ENCODE measurements at regions not wholly inside any gene's neighbourhood (a gene's known extent, or its start where the extent isn't known, plus 50 kb on each side); places are given as distances from the start of the nearest gene placed in this dataset.

DNA sequence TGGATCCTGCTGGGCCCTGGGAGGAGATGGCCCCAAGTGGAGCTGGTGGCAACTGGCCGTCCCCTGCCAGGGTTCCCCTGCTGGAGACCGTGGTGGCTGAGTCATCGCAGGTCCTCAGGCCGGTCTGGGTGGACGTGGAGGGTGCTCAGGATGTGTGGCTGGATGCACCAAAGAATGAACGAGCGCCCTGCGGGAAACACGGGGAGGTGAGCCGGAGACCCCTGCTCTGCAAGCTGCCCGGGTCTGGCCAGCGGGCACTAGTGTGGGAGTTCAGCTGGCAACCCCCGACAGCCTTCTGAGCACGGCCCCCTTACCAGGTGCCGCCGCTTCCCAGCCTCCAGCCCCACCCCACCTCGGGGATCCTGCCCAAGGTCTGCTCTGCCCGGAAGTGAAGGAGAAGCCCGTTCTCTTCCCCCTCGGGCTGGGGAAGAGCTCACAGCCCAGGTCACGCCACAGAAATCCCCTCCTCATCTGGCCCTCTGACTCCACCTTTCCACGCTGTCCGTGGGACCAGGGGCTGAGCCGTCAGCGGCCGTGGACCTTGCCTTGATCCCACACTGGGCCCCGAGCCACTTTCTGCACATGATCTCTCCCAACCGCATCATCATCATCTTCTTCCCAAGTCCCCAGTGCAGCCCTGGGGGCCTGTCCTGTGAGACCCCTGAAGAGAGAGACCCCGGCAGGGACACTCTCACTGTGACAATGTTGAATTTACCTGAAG, 165.5 kb downstream of the KIF26A start (continued):
- TF ChIP-seq, protein P1, sequence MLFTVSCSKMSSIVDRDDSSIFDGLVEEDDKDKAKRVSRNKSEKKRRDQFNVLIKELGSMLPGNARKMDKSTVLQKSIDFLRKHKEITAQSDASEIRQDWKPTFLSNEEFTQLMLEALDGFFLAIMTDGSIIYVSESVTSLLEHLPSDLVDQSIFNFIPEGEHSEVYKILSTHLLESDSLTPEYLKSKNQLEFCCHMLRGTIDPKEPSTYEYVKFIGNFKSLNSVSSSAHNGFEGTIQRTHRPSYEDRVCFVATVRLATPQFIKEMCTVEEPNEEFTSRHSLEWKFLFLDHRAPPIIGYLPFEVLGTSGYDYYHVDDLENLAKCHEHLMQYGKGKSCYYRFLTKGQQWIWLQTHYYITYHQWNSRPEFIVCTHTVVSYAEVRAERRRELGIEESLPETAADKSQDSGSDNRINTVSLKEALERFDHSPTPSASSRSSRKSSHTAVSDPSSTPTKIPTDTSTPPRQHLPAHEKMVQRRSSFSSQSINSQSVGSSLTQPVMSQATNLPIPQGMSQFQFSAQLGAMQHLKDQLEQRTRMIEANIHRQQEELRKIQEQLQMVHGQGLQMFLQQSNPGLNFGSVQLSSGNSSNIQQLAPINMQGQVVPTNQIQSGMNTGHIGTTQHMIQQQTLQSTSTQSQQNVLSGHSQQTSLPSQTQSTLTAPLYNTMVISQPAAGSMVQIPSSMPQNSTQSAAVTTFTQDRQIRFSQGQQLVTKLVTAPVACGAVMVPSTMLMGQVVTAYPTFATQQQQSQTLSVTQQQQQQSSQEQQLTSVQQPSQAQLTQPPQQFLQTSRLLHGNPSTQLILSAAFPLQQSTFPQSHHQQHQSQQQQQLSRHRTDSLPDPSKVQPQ (CRISPR knock-in tag; IDR thresholded peaks at IDR 0.05; ENCODE audit: borderline replicate concordance): no peak
- TF ChIP-seq NFYB (IDR thresholded peaks at IDR 0.05; ENCODE audit: extremely low read depth, insufficient read length): no peak
- TF ChIP-seq, protein P2, sequence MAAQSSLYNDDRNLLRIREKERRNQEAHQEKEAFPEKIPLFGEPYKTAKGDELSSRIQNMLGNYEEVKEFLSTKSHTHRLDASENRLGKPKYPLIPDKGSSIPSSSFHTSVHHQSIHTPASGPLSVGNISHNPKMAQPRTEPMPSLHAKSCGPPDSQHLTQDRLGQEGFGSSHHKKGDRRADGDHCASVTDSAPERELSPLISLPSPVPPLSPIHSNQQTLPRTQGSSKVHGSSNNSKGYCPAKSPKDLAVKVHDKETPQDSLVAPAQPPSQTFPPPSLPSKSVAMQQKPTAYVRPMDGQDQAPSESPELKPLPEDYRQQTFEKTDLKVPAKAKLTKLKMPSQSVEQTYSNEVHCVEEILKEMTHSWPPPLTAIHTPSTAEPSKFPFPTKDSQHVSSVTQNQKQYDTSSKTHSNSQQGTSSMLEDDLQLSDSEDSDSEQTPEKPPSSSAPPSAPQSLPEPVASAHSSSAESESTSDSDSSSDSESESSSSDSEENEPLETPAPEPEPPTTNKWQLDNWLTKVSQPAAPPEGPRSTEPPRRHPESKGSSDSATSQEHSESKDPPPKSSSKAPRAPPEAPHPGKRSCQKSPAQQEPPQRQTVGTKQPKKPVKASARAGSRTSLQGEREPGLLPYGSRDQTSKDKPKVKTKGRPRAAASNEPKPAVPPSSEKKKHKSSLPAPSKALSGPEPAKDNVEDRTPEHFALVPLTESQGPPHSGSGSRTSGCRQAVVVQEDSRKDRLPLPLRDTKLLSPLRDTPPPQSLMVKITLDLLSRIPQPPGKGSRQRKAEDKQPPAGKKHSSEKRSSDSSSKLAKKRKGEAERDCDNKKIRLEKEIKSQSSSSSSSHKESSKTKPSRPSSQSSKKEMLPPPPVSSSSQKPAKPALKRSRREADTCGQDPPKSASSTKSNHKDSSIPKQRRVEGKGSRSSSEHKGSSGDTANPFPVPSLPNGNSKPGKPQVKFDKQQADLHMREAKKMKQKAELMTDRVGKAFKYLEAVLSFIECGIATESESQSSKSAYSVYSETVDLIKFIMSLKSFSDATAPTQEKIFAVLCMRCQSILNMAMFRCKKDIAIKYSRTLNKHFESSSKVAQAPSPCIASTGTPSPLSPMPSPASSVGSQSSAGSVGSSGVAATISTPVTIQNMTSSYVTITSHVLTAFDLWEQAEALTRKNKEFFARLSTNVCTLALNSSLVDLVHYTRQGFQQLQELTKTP (IDR thresholded peaks at IDR 0.05; ENCODE audit: low read depth in 1 of 2, partially characterized antibody in 2 of 2): no peak
- TF ChIP-seq ZFP36 (IDR thresholded peaks at IDR 0.05; ENCODE audit: low read depth, low read length, partially characterized antibody): no peak
- TF ChIP-seq ETV5 (CRISPR knock-in tag; IDR thresholded peaks at IDR 0.05; ENCODE audit: low read depth): no peak
- TF ChIP-seq CBFA2T2 (conservative IDR thresholded peaks at IDR 0.05): no peak
- no peak for TF ChIP-seq SMARCA4 (IDR thresholded peaks at IDR 0.05)
- TF ChIP-seq, protein P3, sequence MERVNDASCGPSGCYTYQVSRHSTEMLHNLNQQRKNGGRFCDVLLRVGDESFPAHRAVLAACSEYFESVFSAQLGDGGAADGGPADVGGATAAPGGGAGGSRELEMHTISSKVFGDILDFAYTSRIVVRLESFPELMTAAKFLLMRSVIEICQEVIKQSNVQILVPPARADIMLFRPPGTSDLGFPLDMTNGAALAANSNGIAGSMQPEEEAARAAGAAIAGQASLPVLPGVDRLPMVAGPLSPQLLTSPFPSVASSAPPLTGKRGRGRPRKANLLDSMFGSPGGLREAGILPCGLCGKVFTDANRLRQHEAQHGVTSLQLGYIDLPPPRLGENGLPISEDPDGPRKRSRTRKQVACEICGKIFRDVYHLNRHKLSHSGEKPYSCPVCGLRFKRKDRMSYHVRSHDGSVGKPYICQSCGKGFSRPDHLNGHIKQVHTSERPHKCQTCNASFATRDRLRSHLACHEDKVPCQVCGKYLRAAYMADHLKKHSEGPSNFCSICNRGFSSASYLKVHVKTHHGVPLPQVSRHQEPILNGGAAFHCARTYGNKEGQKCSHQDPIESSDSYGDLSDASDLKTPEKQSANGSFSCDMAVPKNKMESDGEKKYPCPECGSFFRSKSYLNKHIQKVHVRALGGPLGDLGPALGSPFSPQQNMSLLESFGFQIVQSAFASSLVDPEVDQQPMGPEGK (CRISPR knock-in tag; IDR thresholded peaks at IDR 0.05; ENCODE audit: borderline replicate concordance): no peak

Measured in K562 (cell line).